Right atrium auricular region (tissue), 2 donors: ENCODE measurements at regions not wholly inside any gene's neighbourhood (a gene's known extent, or its start where the extent isn't known, plus 50 kb on each side); places are given as distances from the start of the nearest gene placed in this dataset.
A peak's percentile ranks its signal among the peaks of the same experiment; 100 is the strongest.

Source experiments
- DNase-seq: peaks from one replicate; pipeline ENCODE4 v3.0.0-alpha.2; 2019; ENCODE audit warnings: low spot score
- H3K27ac ChIP-seq, 2 donors: fragments of 200-600 bp; sonication (generic); 1 replicate in 1 of 2; 2 replicates in 1 of 2; pipeline ENCODE4 v1.5.1; 2016 to 2019
- H3K27me3 ChIP-seq, 2 donors: fragments of 200-600 bp; sonication (generic); one replicate each; pipeline versions ENCODE4 v1.5.1 to v1.6.0; 2017 to 2019
- H3K36me3 ChIP-seq: fragments of 200-600 bp; sonication (generic); one replicate; pipeline ENCODE4 v1.5.1; 2016
- H3K4me1 ChIP-seq, 2 donors: fragments of 200-600 bp; sonication (generic); one replicate each; pipeline versions ENCODE4 v1.5.1 to v1.6.0; 2017 to 2019
- H3K4me3 ChIP-seq, 2 donors: fragments of 200-600 bp; sonication (generic); 1 replicate in 1 of 2; 2 replicates in 1 of 2; pipeline ENCODE4 v1.5.1; 2017 to 2019; ENCODE audit warnings: mild to moderate bottlenecking in 1 of 2, moderate library complexity in 1 of 2
- H3K9me3 ChIP-seq, 2 donors: fragments of 200-600 bp; sonication (generic); one replicate each; pipeline ENCODE4 v1.5.1; 2019
- TF ChIP-seq, protein P1 (sequence below), 2 donors: fragments of 200-600 bp; sonication (generic); IDR thresholded peaks; one replicate each; pipeline ENCODE4 v1.5.1; 2019; ENCODE audit warnings: antibody characterized with exemption in 2 of 2

- Histone ChIP-seq H3K4me1 (peaks cover 0 to 6% of the 10 kb centered on the region in 2 donors), H3K27me3 (no peaks in the 10 kb centered on the region), H3K27ac (no peak overlapping the region), H3K4me3 (no peak overlapping the region), H3K36me3 (no peaks in the 10 kb centered on the region), H3K9me3 (no peaks in the 10 kb centered on the region)
- TF ChIP-seq, protein P1, sequence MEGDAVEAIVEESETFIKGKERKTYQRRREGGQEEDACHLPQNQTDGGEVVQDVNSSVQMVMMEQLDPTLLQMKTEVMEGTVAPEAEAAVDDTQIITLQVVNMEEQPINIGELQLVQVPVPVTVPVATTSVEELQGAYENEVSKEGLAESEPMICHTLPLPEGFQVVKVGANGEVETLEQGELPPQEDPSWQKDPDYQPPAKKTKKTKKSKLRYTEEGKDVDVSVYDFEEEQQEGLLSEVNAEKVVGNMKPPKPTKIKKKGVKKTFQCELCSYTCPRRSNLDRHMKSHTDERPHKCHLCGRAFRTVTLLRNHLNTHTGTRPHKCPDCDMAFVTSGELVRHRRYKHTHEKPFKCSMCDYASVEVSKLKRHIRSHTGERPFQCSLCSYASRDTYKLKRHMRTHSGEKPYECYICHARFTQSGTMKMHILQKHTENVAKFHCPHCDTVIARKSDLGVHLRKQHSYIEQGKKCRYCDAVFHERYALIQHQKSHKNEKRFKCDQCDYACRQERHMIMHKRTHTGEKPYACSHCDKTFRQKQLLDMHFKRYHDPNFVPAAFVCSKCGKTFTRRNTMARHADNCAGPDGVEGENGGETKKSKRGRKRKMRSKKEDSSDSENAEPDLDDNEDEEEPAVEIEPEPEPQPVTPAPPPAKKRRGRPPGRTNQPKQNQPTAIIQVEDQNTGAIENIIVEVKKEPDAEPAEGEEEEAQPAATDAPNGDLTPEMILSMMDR (IDR thresholded peaks at IDR 0.05): no peak
- no peak for DNase-seq
These were observed 133.8 kb upstream of the CPM start for GRCh38 chr12:69066492-69067373.

DNA sequence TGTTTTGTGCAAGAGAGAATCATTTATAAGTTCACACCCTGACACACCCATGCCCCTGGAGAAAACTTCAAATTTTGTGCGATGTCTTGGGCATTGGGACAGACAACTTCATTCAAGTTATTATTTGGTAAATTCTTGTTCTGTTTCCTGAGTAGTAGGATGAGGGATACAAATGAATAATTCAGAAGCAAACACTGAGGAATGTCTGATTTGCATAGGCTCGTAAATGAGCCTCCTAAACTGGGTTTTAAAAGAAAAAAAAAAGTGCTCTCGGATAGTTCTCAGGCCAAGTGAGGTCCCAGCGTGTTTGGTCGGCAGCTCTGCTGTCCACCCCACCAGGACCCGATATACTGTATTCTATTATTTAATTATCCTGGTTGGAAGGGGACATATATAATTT, 134.7 kb upstream of the CPM start:
- no peaks in the 10 kb centered on the region for H3K9me3 ChIP-seq
- no peak overlapping the region for H3K27ac ChIP-seq
- no peaks in the 10 kb centered on the region for H3K36me3 ChIP-seq
- H3K4me1 ChIP-seq: peaks cover 0 to 6% of the 10 kb centered on the region in 2 donors
- H3K27me3 ChIP-seq: no peaks in the 10 kb centered on the region
- H3K4me3 ChIP-seq: no peak overlapping the region
- TF ChIP-seq, protein P1 (IDR thresholded peaks at IDR 0.05): no peak
- DNase-seq: no peak

DNA sequence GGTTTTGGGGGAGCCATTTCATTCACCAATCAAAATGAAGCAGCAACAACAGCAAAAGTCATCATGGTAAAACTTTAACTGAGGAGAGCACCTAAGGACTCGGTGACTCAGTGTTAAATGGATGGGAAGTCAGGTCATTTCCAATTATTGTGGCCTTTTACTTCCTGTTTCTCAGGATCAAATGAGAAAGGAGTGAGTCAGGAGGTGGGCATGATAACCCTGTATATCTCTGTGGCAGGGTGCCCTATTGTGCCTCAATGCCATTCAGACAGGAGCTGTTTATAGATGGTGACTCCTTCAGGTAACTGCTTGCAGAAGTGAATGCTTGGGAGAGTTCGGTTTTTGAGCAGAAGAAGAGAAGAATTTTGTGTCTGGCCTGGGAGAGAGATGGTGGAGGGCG, 135.5 kb upstream of the CPM start:
- H3K27me3 ChIP-seq: no peaks in the 10 kb centered on the region
- no peaks in the 10 kb centered on the region for H3K9me3 ChIP-seq
- H3K4me3 ChIP-seq: no peak overlapping the region
- TF ChIP-seq, protein P1 (IDR thresholded peaks at IDR 0.05): no peak
- DNase-seq: no peak
- no peaks in the 10 kb centered on the region for H3K36me3 ChIP-seq
- H3K27ac ChIP-seq: no peak overlapping the region
- peaks cover 0 to 6% of the 10 kb centered on the region in 2 donors for H3K4me1 ChIP-seq

DNA sequence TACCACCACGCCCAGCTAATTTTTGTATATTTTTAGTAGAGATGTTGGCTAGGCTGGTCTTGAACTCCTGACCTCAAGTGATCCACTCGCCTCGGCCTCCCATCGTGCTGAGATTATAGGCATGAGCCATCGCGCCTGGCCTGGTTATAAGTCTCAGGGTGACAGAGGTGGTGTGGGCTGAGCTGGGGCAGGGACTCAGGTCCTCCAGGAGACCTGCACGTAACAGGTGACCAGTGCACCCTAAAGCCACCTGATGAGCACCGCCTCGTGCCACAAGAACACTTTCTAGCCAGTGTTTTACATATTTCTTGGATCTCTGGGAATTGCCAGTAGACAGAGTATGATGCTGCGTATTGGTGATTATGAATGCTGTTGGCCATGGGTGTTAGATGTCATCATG, 136.5 kb upstream of the CPM start:
- H3K27ac ChIP-seq: no peak overlapping the region
- no peak for DNase-seq
- TF ChIP-seq, protein P1 (IDR thresholded peaks at IDR 0.05): no peak

DNA sequence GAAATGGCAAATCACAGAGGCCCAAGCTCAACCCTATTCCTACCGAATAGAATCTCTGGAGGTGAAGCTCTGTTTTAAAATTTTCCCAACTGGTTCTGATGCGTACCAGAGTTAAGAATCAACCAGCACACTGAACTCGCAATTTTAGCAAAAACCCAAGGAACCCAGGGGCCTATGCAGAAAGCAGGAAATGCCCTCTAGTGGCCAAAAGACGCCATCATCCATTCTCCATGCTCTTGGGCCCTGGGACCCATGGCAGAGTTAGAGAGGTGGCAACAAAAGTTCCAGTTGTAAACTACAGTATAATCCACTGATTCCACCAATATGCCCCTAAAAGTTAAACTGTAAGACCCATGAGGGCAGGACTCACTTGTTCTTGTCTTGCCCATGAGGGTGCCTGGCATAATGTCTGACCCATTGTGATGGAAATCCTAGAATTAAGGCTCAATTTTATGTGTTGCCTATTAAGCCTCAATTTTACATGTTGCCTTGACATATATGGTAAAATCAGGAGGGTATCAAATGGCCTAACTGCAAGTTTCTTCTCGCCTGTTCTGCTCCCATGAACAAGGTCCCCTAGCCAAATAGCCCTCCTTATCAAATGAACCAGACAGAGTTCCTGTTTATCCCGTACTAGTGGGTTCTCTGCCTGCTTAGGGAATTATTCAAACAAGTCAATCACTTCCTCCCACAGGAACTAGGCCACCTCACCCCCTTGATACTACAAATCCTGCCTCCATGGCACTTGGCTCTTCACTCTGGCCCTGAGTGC, 137.5 kb upstream of the CPM start:
- Histone ChIP-seq H3K9me3 (no peaks in the 10 kb centered on the region), H3K36me3 (no peaks in the 10 kb centered on the region), H3K4me3 (no peak overlapping the region), H3K27ac (no peak overlapping the region), H3K4me1 (peaks cover 0 to 6% of the 10 kb centered on the region in 2 donors), H3K27me3 (no peaks in the 10 kb centered on the region)
- TF ChIP-seq, protein P1 (IDR thresholded peaks at IDR 0.05): peak; percentile 83 to 93
- peak; percentile 66 for DNase-seq

More for the DNA sequence above, 136.5 kb upstream of the CPM start:
- Histone ChIP-seq H3K4me1 (peaks cover 0 to 6% of the 10 kb centered on the region in 2 donors), H3K36me3 (no peaks in the 10 kb centered on the region), H3K4me3 (no peak overlapping the region), H3K27me3 (no peaks in the 10 kb centered on the region), H3K9me3 (no peaks in the 10 kb centered on the region)
